Mucosa of stomach (tissue), 1 donor: ENCODE measurements at regions not wholly inside any gene's neighbourhood (a gene's known extent, or its start where the extent isn't known, plus 50 kb on each side); places are given as distances from the start of the nearest gene placed in this dataset.

Experiments
- H3K27me3 ChIP-seq: one replicate; pipeline ENCODE4 v1.7.0; 2013; ENCODE audit warnings: mild to moderate bottlenecking, low read length; ENCODE audit not compliant: control insufficient read depth, insufficient read depth
- H3K36me3 ChIP-seq: one replicate; pipeline ENCODE4 v1.7.0; 2013; ENCODE audit warnings: low read length; ENCODE audit not compliant: control insufficient read depth, insufficient read depth
- H3K4me1 ChIP-seq: one replicate; pipeline ENCODE4 v1.7.0; 2013; ENCODE audit warnings: mild to moderate bottlenecking, low read length; ENCODE audit not compliant: control insufficient read depth, insufficient read depth
- H3K4me3 ChIP-seq: one replicate; pipeline ENCODE4 v1.7.0; 2013; ENCODE audit warnings: low read length
- H3K9ac ChIP-seq: one replicate; pipeline ENCODE4 v1.7.0; 2013; ENCODE audit warnings: mild to moderate bottlenecking, low read length, moderate library complexity
- H3K9me3 ChIP-seq: one replicate; pipeline ENCODE4 v1.7.0; 2013; ENCODE audit warnings: mild to moderate bottlenecking, low read length, moderate library complexity; ENCODE audit not compliant: control insufficient read depth
- donor health status: Pancreatic carcinoma.

DNA sequence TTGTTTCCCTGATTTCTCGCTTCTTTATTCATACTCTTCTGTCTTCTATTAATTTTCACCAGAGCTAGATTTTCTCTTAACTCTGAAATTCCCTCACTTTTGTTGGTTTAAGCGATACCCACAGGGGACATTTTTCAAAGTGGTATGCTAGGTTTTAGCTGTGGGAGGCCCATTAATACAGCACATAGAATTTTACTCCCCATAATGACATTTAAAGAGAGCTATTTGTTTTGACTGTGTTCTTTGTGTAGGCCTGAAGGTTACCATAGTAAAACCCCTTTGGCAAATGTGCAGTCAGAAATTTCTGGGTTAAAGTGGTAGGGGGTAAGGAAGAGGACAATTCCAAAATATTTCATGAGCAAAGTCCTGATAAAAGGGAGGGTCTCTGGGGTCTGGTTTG, 721.1 kb upstream of the CITED2 start:
- H3K9ac ChIP-seq = no peak overlapping the region
- H3K9me3 ChIP-seq = no peaks in the 10 kb centered on the region
- no peak overlapping the region for H3K4me3 ChIP-seq
- H3K4me1 ChIP-seq = no peaks in the 10 kb centered on the region
- H3K36me3 ChIP-seq = no peaks in the 10 kb centered on the region
- no peaks in the 10 kb centered on the region for H3K27me3 ChIP-seq

DNA sequence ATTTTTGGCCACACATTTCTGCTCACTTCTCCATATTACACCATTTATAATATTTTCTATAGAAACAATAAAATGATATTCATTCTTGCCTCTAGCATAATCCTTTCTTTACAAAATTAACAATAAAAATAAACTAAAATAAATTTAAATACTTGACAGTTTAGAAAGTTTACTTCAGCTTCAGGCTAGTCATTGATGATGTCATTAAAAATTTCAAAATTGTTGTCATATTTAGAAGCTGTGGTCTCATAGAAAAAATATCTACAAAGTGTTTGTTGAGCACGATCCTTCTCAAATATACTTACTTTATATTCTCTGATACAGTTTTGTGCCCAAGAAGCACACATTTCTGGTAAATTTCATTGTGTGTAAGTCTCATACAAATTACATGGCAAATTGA, 717.4 kb upstream of the CITED2 start:
- no peak overlapping the region for H3K4me3 ChIP-seq
- H3K9ac ChIP-seq = no peak overlapping the region

DNA sequence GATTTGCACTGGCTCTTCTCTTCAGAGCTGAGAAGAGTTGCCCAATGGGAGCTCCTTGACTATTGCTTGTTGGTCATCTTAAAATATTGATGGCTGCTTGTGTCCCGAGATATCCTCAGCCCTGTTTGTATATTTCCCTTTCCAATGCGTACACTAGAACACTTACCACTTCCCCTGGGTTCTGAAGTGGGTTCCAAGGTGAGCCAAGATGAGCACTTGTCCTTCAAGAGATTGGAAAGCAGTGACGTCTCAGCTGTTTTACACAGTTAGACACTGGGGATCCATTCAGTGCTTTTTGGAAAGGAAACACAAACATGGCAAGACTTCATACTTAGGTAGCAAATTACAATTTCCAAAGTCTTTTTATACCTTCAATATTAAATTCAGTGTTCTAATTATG, 716.4 kb upstream of the CITED2 start:
- no peaks in the 10 kb centered on the region for H3K36me3 ChIP-seq
- H3K4me3 ChIP-seq = no peak overlapping the region
- no peaks in the 10 kb centered on the region for H3K9me3 ChIP-seq
- no peaks in the 10 kb centered on the region for H3K4me1 ChIP-seq
- no peak overlapping the region for H3K9ac ChIP-seq
- no peaks in the 10 kb centered on the region for H3K27me3 ChIP-seq

More for the DNA sequence above, 717.4 kb upstream of the CITED2 start:
- Histone ChIP-seq H3K36me3 (no peaks in the 10 kb centered on the region), H3K27me3 (no peaks in the 10 kb centered on the region), H3K4me1 (no peaks in the 10 kb centered on the region), H3K9me3 (no peaks in the 10 kb centered on the region)

DNA sequence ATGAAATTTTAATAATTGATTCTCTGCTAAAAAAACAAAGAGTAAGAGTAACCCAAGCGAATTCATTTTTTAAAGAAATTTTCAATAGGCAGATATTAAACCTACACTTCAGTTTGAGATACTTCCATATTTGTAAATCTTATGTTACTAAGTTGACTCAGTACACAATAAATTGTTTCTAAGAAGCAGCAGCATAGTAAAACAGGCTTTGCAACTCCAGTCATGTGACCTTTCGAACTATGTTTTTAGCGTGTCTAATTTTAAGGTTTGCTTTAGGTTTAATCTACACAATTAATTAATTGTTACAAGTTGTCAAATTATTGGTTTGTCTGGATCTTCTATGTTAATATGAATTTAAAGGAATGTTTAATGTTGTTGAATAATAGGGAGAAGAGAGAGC, 708.9 kb upstream of the CITED2 start:
- H3K36me3 ChIP-seq = no peaks in the 10 kb centered on the region
- H3K4me1 ChIP-seq = no peaks in the 10 kb centered on the region
- no peak overlapping the region for H3K4me3 ChIP-seq
- H3K9ac ChIP-seq = no peak overlapping the region
- no peaks in the 10 kb centered on the region for H3K9me3 ChIP-seq
- no peaks in the 10 kb centered on the region for H3K27me3 ChIP-seq

DNA sequence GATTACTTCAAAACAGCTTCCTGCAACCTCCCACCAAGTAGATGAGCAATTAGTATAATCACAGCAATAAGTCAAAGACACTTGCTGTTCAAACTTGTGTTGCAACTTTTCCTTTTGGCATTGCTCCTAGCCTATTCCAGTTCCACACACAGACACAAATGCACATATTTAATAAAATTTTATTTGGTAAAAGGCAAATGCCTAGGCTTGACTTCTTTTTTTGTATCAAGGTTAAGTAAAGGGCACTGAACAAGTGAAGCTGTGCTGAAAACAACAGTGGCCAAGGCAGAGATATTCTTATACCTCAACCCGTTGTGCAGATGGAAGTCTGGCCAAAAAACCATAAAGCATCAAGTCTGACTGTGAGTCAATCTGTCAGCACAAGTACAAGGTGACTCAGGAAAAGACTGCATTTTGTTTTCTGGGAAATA, 708.4 kb upstream of the CITED2 start:
- Histone ChIP-seq H3K9ac (no peak overlapping the region), H3K27me3 (no peaks in the 10 kb centered on the region), H3K4me3 (no peak overlapping the region), H3K4me1 (no peaks in the 10 kb centered on the region), H3K36me3 (no peaks in the 10 kb centered on the region), H3K9me3 (no peaks in the 10 kb centered on the region)

DNA sequence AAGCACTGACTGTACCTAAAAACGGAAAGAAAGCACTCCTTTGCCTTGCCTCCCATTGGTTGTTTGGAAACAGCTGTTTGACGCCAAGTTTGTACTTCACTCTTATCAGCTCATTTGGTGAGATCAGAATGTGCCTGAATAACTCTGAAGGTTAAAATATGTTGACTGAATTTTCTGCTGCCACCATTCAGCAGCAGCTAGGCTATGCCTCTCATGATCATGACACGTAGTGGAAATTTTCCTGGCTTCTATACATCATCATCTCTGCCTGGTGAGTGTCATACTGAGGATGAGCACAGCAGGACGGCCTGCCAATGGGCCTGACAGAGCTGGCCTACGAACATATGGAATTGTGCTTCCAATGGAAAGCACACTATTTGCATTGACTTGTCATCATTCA, 704.9 kb upstream of the CITED2 start:
- no peaks in the 10 kb centered on the region for H3K9me3 ChIP-seq
- H3K4me3 ChIP-seq = no peak overlapping the region
- no peaks in the 10 kb centered on the region for H3K36me3 ChIP-seq
- H3K27me3 ChIP-seq = no peaks in the 10 kb centered on the region
- no peak overlapping the region for H3K9ac ChIP-seq
- H3K4me1 ChIP-seq = no peaks in the 10 kb centered on the region

DNA sequence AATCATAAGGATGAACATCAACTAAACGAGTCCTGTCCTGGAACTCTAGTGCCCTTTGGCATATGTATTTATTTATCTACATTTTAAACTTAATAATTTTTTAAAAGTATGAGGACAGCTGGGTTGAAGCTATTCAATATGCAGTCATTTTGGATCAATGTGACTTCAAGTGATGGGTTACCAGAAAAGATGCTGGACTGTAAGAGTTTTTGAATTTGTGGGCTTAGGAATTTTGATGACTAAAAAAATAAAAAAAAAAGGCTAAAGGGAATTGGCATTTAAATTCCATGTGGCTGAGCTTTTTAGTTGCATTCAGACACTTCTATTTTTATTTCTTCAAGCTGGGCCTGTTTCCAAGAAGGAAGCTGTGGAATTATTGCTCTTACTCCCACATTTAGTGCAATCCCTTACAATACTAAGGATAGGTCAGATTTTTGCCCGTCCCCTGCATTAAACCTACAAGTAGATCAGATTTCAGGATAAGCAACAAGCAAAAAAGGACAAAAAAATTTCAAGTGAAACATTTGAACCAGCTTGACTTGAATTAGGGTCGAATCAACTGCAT, 704.2 kb upstream of the CITED2 start:
- no peak overlapping the region for H3K4me3 ChIP-seq
- no peaks in the 10 kb centered on the region for H3K27me3 ChIP-seq
- H3K9me3 ChIP-seq = no peaks in the 10 kb centered on the region
- H3K9ac ChIP-seq = no peak overlapping the region
- H3K36me3 ChIP-seq = no peaks in the 10 kb centered on the region
- no peaks in the 10 kb centered on the region for H3K4me1 ChIP-seq

DNA sequence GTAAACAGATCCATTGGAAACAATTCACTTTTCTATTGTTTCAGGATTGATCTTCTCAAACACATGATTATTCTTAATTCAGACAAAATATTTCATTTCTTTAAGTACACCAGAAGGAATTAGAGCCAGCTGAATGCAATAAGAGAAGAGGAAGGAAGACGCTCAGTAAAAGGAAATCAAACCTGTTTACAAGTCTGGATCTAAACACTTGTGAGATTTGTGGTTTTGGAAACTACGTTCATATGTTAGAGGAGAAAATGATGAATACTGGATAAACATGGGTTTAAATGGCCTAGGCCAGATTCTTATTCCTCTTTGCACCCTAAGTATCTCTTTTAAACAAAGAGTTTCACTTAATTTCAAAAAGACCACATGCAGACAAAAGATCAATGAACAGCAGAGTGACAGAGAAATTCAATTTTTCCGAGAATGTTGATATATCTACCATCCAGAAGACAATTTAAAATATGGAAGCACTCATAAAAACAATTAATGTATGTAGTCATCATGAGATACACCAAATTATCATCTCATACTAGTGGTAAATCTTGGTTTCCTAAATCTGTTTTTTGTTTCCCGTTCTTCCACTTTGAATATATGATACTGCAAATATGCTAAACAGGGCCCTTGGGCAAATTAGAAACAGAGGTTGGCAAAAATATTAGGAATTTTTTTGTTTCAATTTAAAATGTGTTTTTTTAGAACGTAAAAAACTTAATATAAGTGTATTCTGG, 703.5 kb upstream of the CITED2 start:
- Histone ChIP-seq H3K4me3 (no peak overlapping the region), H3K9me3 (no peaks in the 10 kb centered on the region), H3K9ac (no peak overlapping the region), H3K36me3 (no peaks in the 10 kb centered on the region), H3K27me3 (no peaks in the 10 kb centered on the region), H3K4me1 (no peaks in the 10 kb centered on the region)

DNA sequence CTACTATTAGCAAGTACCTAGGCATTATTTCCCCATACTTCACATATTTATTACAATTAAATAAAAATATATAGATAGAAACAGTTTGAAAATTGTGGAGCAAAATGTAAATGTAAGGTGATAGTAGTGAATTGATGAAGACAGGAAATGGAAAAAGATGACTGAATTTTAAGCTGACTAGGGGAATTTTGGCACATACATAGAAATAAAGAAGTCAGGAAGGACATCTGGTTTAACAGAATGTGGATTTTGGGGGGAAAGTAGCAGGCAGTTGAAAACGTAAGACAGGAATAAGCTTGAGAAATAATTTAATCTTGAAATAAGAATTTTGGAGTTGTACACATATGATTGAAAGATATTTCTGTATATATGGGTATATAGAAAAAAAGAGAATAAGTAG, 701.7 kb upstream of the CITED2 start:
- H3K4me1 ChIP-seq = no peaks in the 10 kb centered on the region
- H3K27me3 ChIP-seq = no peaks in the 10 kb centered on the region
- H3K9me3 ChIP-seq = no peaks in the 10 kb centered on the region
- H3K9ac ChIP-seq = no peak overlapping the region
- H3K4me3 ChIP-seq = no peak overlapping the region
- no peaks in the 10 kb centered on the region for H3K36me3 ChIP-seq

DNA sequence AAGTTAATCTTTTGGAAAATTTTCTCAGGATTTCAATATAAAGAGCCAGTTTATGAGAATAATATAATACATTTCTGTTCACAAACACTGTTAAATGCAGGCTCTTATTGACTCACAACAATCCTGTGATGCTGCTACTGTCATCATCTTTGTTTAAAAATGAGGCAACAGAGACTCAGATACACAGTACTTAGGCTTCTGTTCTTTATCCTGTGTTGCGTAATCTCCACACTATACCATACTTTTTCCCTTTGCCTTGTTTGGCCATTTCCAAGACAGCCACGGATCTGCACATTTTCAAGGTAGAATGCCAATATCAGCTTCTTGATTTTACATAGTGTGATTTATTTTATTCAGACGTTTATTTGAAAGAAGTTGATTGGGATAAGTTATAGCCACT, 699.0 kb upstream of the CITED2 start:
- Histone ChIP-seq H3K4me3 (no peak overlapping the region), H3K9me3 (no peaks in the 10 kb centered on the region), H3K9ac (no peak overlapping the region), H3K27me3 (no peaks in the 10 kb centered on the region), H3K4me1 (no peaks in the 10 kb centered on the region), H3K36me3 (no peaks in the 10 kb centered on the region)

DNA sequence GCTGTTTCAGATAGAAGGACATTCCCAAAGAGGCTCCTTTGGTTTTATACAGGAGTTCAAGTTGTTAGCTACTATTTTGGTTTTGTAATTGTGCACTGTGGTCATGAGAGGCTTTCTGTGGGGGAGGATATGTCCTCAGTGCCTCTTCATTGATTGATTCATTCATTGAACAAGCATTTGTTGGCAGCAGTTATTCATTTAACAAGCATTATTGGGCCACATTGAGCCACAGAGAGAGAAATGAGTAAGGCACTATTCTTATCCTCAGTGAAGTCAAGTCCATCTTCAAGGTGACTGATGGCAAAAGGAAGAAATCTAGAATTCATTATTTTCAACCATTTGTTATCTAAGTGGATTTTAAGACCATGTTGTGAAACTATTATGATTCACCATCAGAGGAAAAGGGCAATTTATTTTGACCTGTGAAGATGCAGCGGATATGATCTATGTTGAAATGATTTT, 697.2 kb upstream of the CITED2 start:
- H3K4me1 ChIP-seq = no peaks in the 10 kb centered on the region
- H3K36me3 ChIP-seq = no peaks in the 10 kb centered on the region
- no peaks in the 10 kb centered on the region for H3K9me3 ChIP-seq
- no peak overlapping the region for H3K4me3 ChIP-seq
- no peaks in the 10 kb centered on the region for H3K27me3 ChIP-seq
- no peak overlapping the region for H3K9ac ChIP-seq

DNA sequence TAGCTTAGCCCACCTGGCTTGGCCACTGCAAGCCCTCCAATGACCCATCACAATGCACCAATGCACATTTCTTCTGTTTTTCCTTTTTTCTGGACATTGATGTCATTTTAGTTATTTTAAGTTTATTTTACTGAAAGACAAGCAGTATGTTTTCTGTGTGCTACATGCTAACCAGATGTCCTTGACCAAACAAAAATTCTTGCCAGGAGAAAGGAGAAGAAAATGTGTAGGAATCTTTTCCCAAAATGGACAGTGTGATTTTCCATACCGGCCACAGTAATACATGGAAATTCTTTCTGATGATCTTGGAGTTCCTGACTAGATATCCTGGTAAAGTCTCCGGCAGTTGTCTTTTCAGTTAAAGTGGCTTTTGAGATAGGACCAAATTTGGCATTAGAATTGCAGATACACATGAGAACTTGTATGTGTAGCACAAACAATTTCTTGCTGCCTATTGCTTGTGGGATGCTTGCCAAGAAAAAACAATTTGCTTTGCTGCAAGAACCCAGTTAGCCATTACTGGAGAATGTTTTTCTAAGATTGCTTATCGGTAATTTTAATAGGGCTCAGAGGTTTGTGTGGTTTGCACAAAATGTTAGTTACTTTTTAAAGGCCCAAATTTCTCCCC, 696.5 kb upstream of the CITED2 start:
- no peaks in the 10 kb centered on the region for H3K27me3 ChIP-seq
- no peaks in the 10 kb centered on the region for H3K9me3 ChIP-seq
- no peak overlapping the region for H3K4me3 ChIP-seq
- no peaks in the 10 kb centered on the region for H3K4me1 ChIP-seq
- H3K9ac ChIP-seq = no peak overlapping the region
- H3K36me3 ChIP-seq = no peaks in the 10 kb centered on the region
